DND-41 (cell line): ENCODE measurements at regions not wholly inside any gene's neighbourhood (a gene's known extent, or its start where the extent isn't known, plus 50 kb on each side); places are given as distances from the start of the nearest gene placed in this dataset.

Experiments
- CTCF ChIP-seq: IDR thresholded peaks from 2 replicates; pipeline ENCODE4 v1.5.1; 2012; ENCODE audit warnings: borderline replicate concordance, low read length, moderate library complexity, mild to moderate bottlenecking; ENCODE audit not compliant: poor library complexity, severe bottlenecking; ENCODE audit errors: extremely low read depth
- EZH2 ChIP-seq: IDR thresholded peaks from 3 replicates; pipeline ENCODE4 v1.6.1; 2012; ENCODE audit warnings: borderline replicate concordance, low read depth, mild to moderate bottlenecking, moderate library complexity, low read length, inconsistent platforms; ENCODE audit not compliant: severe bottlenecking

GRCh38 chrX:68936608-68937007 is 107.8 kb downstream of the EFNB1 start:
- TF ChIP-seq EZH2 = no peak
- no peak for TF ChIP-seq CTCF
